Activated CD8-positive, alpha-beta memory T cell treated with anti-CD3 and anti-CD28 coated beads for 36 hours (primary cell): ENCODE measurements at regions not wholly inside any gene's neighbourhood (a gene's known extent, or its start where the extent isn't known, plus 50 kb on each side); places are given as distances from the start of the nearest gene placed in this dataset.

Source experiments
- CTCF ChIA-PET: fragments of 350-600 bp; sonication (Branson Sonifier 250); formaldehyde crosslinking; loops from one replicate; lab custom pipeline; 2021; ENCODE audit warnings: antibody characterized with exemption; lab: Charles Lee
- POLR2A ChIA-PET: fragments of 350-600 bp; sonication (Branson Sonifier 250); formaldehyde crosslinking; loops from one replicate; lab custom pipeline; 2021; ENCODE audit warnings: antibody characterized with exemption; lab: Charles Lee

- POLR2A ChIA-PET: no interaction called here
- CTCF ChIA-PET: interaction anchor here (0.8 kb wide), 1 partner anchor 13 kb away, joined by 3 read pairs; no protein-coding TSS in a partner anchor
Observed at GRCh38 chr7:15985587-15986384, 299.3 kb upstream of the MEOX2 start.

GRCh38 chr7:15977663-15978062, 291.2 kb upstream of the MEOX2 start:
- ChIA-PET POLR2A (no interaction called here), CTCF (no interaction called here)

GRCh38 chr7:15972862-15973275, 286.4 kb upstream of the MEOX2 start:
- ChIA-PET POLR2A (no interaction called here), CTCF (interaction anchor here (0.7 kb wide), 1 partner anchor 12 kb away, joined by 3 read pairs; no protein-coding TSS in a partner anchor)

GRCh38 chr7:15967551-15967950, 281.1 kb upstream of the MEOX2 start:
- CTCF ChIA-PET: no interaction called here
- POLR2A ChIA-PET: no interaction called here

GRCh38 chr7:15967121-15967520, 280.6 kb upstream of the MEOX2 start:
- ChIA-PET CTCF (no interaction called here), POLR2A (no interaction called here)

GRCh38 chr7:15963206-15963605, 276.7 kb upstream of the MEOX2 start:
- CTCF ChIA-PET: interaction anchor here (1.0 kb wide), 1 partner anchor 10 kb away, joined by 3 read pairs; no protein-coding TSS in a partner anchor
- POLR2A ChIA-PET: no interaction called here

GRCh38 chr7:15954671-15955354, 268.3 kb upstream of the MEOX2 start:
- ChIA-PET CTCF (no interaction called here), POLR2A (no interaction called here)

- CTCF ChIA-PET: no interaction called here
Observed at GRCh38 chr7:15950299-15950698, 263.8 kb upstream of the MEOX2 start.

GRCh38 chr7:15947754-15948153, 261.3 kb upstream of the MEOX2 start:
- ChIA-PET POLR2A (no interaction called here), CTCF (no interaction called here)

More at GRCh38 chr7:15950299-15950698, 263.8 kb upstream of the MEOX2 start:
- POLR2A ChIA-PET: no interaction called here

GRCh38 chr7:15938115-15938514, 251.6 kb upstream of the MEOX2 start:
- ChIA-PET POLR2A (no interaction called here), CTCF (no interaction called here)

- ChIA-PET CTCF (no interaction called here), POLR2A (no interaction called here)
Observed at GRCh38 chr7:15937571-15937970, 251.1 kb upstream of the MEOX2 start.

GRCh38 chr7:15936991-15937390, 250.5 kb upstream of the MEOX2 start:
- POLR2A ChIA-PET: no interaction called here
- CTCF ChIA-PET: no interaction called here

- POLR2A ChIA-PET: no interaction called here
- CTCF ChIA-PET: no interaction called here
Observed at GRCh38 chr7:15932318-15932717, 245.8 kb upstream of the MEOX2 start.

- POLR2A ChIA-PET: no interaction called here
- CTCF ChIA-PET: no interaction called here
Observed at GRCh38 chr7:15929411-15929810, 242.9 kb upstream of the MEOX2 start.

- ChIA-PET CTCF (no interaction called here), POLR2A (no interaction called here)
Observed at GRCh38 chr7:15925608-15926007, 239.1 kb upstream of the MEOX2 start.

GRCh38 chr7:15924910-15925309, 238.4 kb upstream of the MEOX2 start:
- ChIA-PET CTCF (no interaction called here), POLR2A (no interaction called here)

- POLR2A ChIA-PET: no interaction called here
- CTCF ChIA-PET: no interaction called here
Observed at GRCh38 chr7:15922002-15922401, 235.5 kb upstream of the MEOX2 start.

- CTCF ChIA-PET: no interaction called here
Observed at GRCh38 chr7:15921576-15921975, 235.1 kb upstream of the MEOX2 start.

GRCh38 chr7:15920953-15921352, 234.5 kb upstream of the MEOX2 start:
- ChIA-PET CTCF (no interaction called here), POLR2A (no interaction called here)

More at GRCh38 chr7:15921576-15921975, 235.1 kb upstream of the MEOX2 start:
- POLR2A ChIA-PET: no interaction called here

- ChIA-PET CTCF (no interaction called here), POLR2A (no interaction called here)
Observed at GRCh38 chr7:15916681-15917380, 230.3 kb upstream of the MEOX2 start.
